HT1080 (cell line): ENCODE measurements at regions not wholly inside any gene's neighbourhood (a gene's known extent, or its start where the extent isn't known, plus 50 kb on each side); places are given as distances from the start of the nearest gene placed in this dataset.
A peak's percentile ranks its signal among the peaks of the same experiment; 100 is the strongest.
"Not testable (repeated sequence)": the region's sequence is repeated elsewhere in the genome, so short reads cannot be mapped to it uniquely, and the experiment has no call there.

Experiments used
- DNase-seq: peaks from one replicate; pipeline ENCODE4 v3.0.0-alpha.2; 2015; ENCODE audit warnings: low read depth

DNA sequence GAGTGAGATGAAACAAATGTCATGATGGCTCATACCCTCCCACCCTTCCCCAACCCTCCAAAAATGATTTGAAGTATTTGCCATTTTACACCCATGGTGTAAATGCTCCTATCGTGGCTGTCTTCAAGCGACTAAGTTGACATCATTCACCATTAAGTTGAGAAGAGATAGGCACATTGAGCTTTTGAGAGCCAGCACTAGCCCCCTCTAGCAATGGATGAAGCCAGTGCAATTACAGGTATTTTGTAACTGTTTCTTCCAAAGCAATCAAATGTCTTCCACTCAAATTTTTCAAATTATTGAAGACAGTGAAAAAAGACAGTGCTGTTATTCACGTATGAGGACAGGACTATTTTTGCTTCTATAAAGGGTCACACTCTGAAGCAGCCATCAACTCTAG is 371.5 kb upstream of the KLF4 start:
- no peak for DNase-seq

DNA sequence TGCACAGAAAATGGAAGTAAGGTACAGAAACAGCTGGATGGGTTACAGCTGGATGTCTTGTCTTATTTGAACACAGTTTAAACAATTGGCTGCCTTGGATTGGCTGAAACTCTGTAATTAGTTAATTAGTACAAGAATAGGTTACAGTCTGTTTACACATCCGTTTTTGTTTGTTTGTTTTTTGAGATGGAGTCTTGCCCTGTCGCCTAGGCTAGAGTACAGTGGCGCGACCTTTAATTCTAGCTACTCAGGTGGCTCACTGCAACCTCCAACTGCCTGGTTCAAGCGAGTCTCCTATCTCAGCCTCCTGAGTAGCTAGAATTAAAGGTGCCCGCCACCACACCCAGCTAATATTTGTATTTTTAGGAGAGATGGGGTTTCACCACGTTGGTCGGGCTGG is 368.7 kb upstream of the KLF4 start:
- DNase-seq = no peak

DNA sequence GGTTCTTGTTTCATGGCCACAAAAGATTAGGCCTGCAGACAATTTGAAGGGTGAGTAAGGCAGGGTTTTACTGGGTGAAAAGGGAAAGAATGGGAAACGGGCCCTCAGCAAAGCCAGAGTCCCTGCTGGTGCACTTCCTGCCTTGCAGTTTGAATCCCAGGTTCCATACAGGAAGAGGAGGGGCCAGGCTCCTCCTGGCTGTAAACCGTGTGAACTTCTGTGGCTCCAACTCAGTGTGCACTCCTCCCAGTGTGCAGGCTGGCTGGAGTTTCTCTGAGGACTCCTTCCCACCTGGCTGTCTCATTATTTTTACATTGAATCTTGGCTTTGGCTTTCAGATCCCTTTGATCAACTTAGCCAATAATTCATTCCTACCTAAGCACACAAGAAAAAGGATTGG is 367.1 kb upstream of the KLF4 start:
- peak; percentile 51 for DNase-seq

DNA sequence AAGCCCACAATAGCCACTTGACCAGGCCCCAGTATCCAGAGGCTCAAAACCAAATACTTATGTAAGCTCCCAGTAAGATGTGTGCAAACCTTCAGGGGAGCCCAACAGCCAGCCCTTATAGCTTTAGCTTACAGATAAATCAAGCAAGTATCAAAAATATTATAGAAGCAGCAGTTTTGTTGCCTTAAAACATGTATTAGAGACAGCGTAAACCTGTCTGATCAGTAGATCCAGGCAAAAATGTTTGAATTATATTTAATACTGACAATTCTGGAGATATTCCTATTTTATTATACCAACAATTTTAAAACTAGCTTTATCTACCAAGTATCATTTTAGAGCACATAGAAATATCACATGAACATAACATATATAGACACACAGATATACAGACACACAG is 365.6 kb upstream of the KLF4 start:
- DNase-seq = no peak

DNA sequence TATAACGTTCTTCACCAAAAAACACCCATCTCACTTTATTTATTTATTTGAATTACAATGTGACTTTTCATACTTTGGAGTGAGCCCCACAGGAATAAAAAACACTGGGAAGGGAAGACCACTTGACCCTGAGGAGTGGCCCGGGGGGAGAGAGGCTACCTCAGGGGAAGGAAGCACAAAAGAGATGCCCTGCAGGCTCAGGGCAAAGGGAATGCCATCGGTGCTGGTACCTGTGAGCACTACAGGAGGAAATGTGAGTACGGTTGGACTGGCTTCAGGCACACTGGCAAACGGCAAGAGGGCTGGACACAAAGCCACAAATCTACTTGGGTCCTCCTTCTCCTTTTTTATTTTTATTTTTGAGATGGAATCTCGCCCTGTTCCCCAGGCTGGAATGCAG is 363.9 kb upstream of the KLF4 start:
- no peak for DNase-seq

DNA sequence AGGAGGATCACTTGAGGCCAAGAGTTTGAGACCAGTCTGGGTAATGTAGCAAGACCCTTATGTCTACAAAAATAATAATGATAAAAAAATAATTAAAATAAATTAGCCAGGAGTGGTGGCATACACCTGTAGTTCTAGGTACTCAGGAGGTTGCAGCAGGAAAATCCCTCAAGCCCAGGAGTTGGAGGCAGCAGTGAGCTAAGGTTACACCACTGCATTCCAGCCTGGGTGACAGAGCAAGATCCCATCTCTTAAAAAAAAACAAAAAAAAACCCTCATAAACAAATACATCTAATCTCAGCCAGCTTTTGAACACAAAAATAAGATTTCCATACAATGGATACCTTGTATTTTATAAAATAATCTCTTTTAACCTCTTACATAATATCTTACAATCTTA is 363.3 kb upstream of the KLF4 start:
- no peak for DNase-seq

DNA sequence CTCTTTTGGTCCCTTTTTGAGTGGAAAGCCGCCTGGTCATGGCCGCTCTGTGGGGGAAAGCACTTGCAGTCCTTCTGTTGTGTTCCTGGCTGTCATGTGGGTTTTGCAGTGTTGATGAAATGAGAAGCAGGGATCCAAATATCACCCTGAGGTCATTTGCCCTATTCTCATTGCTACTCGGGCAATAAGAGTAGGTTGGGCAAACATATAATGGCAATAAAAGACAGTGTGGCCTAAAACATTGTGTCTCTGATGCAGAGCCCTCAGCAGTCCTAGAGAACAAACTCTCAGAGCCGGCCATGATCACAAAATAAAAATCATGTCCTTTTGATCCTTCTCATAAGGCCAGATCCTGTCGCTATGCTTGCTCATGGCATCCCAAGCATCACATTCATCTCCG is 361.1 kb upstream of the KLF4 start:
- no peak for DNase-seq

DNA sequence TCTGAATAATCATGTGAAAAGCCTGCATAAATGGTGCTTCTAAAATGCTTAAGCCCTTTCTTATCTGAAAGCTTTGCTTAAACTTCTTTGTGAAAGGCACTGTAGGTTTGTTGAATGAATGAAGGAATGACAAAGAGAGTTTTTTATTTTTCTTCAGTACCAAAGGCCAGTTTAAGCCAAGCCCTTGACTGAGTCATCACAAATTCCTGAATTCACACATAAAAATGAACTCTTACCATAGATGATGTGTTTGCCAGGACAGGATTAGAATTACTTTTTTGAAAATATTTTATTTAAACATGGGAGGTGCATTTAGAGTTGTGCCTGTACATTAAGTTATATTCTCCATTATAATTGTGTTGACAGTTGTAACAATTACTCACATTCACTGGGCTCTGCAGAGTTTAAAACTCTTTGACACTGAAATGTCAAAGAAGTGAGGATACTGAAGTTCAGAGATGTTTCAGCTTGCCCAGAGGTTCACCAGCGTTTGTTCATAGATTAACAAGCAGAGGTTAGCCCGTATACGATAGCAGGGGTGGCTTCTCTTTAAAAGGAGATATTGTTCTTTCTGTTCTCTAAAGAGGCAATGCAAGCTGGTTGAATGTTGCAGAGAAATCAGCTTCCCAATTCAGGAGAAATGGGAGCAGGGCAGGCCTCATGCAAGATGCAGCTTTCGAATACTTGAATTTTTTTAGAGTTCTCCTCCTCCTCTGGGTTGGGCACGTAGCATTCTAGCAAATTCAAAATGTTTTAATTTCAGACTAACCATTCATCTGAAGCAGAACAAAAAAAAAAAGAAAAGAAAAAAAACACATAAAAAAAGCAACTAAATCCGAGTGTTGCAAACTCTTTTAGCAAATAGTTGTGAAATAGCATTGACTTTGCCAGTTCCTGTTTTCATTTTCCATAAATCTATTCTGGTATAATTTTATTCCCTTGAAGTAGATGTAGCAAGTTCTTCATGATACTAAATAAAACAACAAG is 358.7 kb upstream of the KLF4 start:
- no peak for DNase-seq

DNA sequence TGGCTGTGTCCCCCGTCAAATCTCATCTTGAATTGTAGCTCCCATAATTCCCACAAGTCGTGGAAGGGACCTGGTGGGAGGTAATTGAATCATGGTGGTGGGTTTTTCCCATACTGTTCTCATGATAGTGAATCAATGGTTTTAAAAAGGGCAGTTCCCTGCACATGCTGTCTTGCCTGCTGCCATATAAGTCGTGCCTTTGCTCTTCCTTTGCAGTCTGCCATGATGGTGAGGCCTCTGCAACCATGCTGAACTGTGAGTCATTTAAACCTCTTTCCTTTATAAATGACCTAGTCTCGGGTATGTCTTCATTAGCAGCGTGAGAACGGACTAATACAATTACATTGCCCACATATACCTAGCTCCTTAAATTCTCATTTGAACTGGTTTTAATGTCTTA is 353.0 kb upstream of the KLF4 start:
- no peak for DNase-seq

DNA sequence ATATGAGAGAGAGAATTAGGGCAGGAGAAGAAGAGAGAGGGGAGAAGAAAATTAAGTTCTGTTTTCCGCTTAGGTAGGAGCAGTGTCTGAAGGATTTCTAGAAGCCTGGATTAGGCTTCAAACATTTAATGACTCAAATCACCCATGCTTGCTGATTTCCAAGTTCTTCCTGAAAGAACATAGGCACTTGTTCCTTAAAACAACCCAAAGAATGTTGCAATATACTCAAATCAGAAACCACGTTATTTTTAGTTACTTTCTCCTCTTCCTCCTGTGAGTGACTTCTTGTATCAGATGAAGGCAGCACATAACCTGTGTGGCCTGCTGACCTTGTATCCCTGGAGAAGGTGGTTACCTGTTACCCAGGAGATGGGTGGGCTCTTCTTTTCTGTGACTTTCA is 351.5 kb upstream of the KLF4 start:
- no peak for DNase-seq

DNA sequence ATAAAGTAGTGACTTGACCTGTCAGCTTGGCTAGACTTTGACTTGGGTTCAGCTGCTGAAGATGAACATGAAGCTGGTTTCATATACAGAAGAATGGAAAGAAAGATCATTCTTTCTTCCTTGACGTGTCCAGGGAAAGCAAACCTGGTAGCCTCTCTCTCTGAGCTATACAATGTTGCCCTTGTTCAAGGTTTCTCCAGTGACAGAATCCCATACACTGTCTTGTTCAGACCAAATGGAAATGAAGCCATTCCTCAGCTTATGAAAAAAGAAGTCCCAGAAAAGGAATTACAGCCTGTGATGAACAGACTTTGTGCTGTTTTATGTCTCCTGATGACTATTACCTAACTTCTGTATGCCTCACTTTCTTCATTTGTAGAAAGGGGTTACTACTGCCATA is 349.8 kb upstream of the KLF4 start:
- no peak for DNase-seq

DNA sequence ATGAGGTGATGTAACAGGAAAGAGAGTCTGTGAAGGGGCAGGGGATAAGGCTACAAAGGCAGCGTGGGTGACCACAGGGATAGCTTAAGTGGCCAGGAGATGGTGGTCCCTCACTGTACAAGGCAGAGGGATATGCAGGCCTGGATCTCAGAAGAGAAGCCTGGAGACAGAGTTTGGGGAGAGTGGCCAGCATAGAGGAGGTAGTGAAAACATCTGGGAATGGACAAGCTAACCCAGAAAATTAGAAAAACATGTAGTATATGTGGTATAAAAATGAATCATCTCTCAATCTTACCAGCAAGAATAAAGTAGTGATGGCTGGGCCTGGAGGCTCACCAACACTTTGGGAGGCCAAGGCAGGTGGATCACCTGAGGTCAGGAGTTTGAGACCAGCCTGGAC is 349.2 kb upstream of the KLF4 start:
- no peak for DNase-seq

DNA sequence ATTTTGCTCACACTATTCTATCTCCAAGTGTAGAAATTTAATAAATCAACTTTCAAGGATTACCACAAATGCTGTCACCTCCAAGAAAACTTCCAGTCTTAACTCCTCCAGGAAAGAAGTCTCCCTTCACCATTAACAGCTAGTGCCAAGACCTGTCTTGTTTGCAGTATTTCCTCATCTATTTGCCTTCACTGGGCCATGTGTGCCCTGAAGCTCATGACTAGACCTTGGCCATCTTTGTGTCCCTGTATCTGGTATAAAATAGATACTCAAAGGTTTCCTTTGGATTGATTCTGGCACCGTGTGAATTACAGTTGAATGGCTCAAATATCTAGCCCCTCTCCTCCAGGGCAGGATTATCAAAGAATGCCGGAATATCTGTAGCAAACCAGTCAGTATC is 346.7 kb upstream of the KLF4 start:
- no peak for DNase-seq

DNA sequence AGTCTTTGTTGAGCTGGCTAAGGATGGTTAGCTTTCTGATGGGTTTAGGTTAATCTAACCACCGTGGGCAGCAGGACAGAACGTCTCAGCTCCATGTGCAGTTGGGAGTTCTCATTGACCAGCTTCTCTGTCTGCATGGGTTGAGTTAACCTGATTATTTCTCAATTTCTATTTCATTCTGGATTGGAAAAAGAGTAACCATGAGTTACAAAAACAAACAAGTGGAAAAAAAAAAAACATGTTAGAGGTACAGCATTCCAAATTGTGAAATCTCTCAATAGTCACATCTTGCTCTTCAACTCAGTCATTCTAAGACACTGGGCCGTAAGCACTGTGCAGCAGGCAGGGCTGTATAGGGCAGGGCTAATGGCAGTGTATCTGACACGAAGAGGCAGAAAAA is 343.7 kb upstream of the KLF4 start:
- DNase-seq = no peak

DNA sequence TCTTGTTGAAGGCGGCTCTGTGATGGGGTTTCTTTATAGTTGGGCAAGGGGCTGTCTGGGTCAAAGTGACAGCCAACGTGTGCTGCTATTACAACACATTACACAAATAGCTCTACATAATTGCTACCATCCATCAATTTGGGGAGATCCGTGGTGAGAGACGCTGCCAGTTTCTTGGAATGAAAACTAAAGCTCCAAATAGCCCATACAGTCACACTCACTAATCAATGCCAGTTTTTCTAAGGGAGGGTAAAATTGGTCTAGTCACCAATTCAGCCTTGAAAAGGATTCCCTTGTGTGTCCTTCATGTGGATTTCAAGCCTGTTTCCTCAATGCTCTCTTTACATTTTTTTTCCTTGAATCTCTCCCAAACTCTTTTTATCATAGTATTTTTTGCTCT is 343.3 kb upstream of the KLF4 start:
- DNase-seq = no peak

DNA sequence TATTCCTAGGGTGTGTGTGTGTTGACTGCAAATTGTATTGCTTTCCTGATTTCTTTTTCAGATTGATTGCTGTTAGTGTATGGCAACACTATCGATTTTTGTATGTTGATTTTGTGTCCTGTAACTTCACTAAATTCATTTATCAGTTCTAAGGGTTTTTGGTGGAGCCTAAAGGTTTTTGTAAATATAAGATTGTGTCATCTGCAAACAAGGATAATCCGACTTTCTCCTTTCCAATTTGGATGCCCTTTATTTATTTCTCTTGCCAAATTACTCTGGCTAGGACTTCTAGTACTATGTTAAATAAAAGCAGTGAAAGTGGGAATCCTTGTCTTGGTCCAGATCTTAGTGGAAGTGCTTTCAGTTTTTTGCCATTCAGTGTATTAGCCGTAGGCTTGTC is 340.9 kb upstream of the KLF4 start:
- DNase-seq = no peak

DNA sequence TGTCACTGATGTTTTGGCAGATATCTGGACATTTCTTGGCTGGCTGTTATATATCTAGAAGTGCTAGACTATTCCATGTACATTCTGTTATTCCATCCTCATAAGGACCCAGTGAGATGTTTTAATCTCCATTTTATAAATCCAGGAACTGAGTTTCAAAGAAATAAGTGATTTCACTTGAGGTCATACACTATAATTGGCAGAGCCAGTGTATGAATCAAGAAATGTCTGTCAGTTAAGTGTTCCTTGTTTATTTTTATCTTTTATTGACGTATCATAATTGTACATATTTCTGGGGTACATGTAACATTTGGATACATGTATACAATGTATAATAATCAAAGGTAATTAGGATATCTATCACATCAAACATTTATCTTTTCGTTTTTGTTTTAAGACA is 338.3 kb upstream of the KLF4 start:
- no peak for DNase-seq

DNA sequence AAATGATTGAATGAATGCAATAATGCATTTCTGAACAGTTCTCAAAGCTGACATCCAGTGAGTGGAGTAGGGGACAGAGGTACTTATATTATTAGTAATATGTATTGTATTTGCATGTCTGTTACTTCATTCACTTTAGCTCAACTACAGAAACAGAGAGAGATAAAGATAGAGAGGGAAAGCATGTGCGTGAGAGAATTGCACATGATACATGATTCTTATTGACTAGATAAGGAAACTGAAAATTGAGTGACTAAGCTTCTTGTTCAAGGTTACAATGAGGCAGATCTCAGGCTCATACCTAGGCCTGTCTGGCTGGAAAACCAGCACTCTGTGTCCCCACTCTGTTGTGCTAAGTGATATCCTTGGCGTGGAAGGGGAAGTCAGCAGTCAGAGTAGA is 337.7 kb upstream of the KLF4 start:
- no peak for DNase-seq

DNA sequence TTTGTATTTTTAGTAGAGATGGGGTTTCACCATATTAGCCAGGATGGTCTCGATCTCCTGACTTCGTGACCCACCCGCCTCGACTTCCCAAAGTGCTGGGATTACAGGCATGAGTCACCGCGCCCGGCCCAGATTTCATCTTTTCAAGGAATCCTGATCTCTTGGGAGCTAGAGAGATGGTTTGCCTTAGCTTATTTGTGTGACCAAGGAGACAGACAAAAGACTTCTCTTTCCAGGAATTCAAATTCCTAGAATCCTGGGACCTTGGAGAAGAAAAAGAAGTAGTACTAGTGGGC is 337.1 kb upstream of the KLF4 start:
- not testable (repeated sequence) for DNase-seq

DNA sequence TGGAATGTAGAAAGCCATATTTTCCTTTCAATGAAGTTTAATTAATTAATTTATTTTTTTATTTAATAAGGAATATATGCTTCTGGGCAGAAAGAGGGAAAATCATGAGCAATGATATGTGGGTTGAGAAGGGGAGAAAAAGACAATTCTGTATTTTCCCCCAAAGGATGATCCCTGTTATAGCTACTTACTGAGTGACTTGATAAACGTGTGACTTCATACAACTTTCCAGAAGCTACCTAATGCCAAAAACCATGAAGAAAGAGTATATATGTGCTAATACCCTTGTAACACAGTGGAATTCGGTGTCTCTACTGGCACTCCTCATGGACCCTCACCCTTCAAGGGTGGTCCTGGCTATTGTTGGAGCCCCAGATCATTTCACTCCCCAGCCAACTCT is 335.0 kb upstream of the KLF4 start:
- no peak for DNase-seq

DNA sequence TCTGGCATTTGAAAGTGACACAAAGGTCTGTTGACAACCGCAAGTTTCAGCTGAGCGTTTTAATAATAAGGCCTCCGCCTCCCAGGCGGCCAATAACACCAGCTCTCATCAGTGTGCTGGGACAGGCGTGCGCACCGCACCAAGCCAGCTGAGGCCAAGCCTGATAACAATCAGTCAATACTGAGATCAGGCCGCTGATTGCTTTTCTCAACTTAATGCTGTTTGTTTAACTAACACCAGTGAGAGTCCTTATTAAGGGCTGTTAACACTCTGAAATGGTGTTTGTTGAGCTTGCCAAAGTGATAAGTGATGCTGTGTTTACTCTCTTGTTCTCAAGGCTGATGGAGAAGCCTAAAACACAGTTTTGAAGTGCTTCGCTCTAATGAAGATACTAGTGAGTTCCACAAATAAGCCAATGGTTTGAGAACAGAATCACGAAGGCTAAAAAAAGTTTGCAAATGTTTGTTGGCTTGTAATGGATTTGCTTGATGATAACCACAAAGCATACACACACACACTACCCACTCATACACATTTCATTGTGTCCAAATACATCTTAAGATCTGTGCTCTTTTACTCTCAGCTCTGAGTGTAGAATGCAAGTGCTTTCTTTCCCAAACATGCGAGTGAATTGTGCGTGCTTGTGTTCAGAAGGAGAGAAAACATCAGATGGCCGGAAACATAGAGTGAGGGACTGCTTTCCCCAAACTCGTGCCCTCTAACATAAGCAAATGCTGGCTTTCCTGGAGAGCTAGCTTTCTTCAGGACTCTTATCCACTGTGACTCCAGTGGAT is 330.4 kb upstream of the KLF4 start:
- DNase-seq = no peak

DNA sequence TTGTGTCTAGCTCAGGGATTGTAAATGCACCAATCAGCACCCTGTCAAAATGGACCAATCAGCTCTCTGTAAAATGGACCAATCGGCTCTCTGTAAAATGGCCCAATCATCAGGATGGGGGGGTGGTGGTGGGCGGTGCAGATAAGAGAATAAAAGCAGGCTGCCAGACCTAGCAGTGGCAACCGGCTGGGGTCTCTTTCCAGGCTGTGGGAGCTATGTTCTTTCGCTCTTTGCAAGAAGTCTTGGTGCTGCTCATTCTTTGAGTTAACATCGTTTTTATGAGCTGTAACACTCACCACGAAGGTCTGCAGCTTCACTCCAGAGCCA is 328.9 kb upstream of the KLF4 start:
- DNase-seq = not testable (repeated sequence)
